ENCODE measurements at regions not wholly inside any gene's neighbourhood (a gene's known extent, or its start where the extent isn't known, plus 50 kb on each side); places are given as distances from the start of the nearest gene placed in this dataset.

DNA sequence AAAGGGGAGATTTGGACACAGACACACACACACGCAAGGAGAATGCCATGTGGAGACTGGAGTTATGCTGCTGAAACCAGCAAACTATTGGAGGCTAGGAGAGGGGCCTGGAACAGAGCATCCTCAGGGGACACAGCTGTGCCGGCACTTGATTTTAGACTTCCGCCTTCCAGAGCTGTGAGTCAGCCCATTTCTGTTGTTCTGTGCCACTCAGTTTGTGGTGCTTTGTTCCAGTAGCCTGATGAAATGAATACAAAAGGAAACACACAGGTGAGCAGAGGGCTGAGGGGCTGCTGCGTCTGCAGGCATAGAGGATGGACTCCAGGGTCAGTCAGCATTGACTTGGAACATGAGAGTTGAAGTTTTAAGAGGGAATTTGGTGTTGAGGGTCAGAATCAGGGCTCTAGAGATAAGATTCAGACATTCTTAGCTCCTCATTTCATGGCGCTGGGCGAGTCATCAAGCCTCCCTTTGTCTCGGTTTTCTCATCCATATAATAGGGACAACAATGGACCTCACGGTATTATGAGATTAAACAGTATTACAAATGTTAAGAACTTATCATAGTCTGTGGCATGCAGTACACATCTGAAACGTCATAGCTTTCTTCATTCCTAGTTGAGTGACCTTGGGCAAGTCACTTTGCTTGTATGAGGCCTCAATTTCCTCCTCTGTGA lies 191.0 kb downstream of the MIAT start:
- no peak for DNase-seq

DNA sequence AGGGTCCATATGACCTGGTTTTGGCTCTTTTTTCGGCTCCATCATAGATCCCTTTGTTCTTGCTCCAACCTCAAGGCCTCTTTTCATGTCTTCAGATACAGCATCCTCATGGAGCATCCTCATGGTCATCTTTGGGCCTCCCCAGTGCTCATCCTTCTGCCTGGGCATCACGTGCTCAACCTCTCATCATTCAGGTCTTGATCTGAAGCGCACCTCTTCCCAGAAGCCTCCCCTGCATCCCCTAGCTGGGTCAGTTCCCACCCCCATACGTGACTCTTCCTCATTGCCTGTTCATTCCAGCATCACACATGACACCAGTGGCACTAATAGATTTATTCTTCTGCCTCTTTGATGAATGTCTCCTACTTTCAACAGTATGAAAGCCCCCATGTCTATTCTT lies 192.2 kb downstream of the MIAT start:
- no peak for DNase-seq

DNA sequence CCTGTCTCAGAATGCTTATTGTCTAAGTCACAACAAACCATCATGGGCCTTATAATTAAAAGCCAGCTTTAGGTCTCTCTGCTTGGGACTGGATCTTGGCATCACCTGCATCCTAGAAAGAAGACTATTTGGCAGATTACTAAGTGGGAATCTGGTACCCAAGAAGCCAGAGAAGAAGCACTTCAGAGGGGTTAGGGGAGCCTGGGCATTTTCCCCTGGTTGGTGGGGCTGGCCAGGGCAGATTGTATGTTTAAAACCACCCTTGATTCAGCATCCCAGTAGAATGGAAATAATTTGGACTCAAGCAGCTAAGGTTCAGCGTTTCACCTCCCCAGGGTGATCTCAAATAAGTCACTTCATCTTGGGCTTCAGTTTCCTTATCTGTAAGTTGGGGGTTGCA lies 193.7 kb downstream of the MIAT start:
- no peak for DNase-seq

DNA sequence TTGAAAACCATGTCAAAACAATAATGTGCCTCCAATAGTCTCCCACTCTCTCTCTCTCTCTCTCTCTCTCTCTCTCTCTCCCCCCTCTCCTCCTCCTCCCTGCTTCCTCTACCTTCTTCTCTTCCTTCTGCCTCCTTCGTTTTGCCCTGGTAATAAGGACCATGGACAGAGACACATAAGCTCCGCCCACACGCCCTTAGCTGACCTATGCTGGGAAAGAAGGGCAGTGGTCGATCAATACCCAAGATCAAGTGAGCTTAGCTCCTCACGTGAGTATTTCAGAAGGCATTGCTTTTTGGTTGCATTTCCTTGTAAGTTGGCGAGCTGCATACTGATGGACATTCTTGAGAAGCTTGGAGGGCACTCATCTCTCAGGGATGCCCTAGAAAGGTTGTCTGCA lies 194.8 kb downstream of the MIAT start:
- no peak for DNase-seq

DNA sequence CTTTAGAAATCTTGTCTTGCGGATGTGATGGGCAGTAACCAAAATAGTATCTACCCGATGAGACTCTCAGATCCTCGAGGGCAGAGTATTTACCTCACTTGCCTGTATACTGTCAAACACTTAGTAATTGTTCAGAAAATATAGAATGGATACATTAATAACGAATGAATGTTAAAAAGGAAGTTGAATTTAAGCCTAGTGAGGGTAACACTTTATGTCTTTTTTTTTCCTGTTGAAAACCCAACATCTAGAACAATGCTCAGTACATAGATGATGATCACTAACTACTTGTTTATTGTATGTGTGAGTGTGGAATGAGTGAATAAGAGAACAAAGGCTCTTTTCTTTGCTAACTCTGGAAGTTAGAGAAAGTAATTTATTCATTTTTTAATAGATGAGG lies 195.7 kb downstream of the MIAT start:
- no peak for DNase-seq

DNA sequence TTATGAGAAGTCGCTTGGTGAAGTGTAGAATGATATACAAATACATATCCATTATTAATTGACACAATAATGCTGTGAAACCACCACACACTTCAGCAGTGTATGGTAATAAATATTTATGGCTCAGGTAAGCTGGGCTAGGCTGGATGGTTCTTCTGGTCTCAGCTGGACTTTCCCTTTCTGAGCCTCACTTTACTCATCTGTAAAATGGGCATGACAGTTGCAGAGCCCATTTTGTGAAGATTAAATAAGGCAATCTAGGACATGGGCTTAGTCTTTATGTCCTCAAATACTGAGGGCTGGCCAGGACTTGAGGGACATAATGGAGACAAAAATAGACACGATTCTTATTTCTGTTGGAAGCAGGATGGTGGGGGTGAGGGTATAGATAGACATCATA lies 196.1 kb downstream of the MIAT start:
- DNase-seq = no peak

DNA sequence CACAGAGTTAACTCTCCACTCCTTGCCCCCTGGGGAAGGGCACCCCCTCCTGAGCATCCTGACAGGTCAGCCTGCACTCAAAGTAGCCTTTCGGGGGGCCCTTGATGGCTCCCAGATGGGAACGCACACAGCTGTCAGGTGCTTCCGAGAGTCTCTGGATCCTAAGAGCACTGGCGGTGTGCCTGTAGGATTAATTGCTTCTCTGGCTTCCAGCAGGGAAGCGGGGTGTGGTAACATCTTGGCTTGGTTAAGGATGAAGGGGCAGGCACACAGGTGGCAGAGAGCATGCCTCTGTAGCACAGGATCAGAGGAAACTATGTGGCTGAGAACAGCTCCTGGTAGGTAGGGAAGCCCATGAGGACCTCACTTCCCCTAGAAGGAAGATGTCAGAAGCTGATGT lies 199.8 kb downstream of the MIAT start:
- DNase-seq = no peak

DNA sequence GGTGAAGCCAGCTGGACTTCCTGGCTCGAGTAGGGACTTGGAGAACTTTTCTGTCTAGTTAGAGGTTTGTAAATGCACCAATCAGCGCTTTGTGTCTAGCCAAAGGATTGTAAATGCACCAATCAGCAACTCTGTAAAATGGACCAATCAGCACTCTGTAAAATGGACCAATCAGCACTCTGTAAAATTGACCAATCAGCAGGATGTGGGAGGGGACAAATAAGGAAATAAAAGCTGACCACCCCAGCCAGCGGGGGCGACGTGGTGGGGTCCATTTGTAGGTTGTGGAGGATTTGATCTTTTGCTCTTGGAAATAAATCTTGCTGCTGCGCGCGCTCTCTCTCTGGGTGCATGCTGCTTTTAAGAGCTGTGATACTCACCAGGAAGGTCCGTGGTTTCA lies 202.9 kb downstream of the MIAT start:
- no peak for DNase-seq

DNA sequence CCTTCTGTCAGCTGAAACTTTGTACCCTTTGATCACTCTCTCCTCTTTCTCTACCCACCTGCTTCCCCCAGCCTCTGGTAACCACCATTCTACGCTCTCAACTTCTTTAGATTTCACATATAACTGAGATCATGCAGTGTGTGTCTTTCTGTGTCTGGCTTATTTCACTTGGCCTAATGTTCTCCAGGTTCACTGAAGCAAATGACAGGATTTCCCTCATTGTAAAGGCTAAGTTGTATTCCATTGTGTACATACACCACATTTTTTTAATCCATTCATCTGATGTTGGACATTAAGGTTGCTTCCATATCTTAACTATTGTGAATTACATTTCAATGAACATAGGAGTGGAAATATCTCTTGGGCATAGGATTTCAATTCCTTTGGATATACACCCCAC lies 207.6 kb downstream of the MIAT start:
- DNase-seq = no peak

DNA sequence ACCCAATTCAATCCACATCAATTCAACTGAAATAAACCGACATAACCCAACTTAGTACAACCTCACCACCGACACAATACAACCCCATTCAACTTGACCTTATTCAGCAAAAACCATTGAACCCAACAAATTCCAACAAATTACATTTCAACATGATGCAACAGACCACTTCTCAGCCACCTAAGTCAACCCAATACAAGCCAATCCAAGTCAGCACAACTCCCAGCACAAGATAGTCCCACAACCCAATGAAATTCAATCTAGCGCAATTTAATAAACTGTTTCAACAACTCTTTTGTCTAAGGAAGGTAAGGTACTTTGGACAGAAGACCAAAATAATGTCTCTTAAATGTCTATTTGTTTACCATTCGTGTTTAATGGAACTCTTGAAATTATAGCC lies 226.0 kb downstream of the MIAT start:
- DNase-seq = no peak

DNA sequence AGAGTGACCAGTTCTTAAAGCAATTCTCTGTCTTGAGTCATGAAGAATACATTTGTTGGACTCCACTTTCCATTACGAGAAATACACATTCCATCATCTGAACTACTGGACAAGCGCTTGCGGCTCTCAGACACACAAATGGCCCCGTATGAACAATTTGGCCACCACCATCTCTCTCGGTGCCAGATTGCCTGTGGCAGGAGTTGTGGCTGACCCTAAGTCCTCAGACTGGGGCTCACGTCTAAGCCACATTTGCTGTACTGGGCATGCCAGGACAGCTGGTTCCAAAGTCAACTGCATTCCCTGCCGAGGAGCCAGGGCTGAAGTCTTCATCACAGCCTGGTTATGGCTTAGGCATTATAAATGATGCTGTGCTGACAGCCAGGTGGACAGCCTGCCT lies 227.5 kb downstream of the MIAT start:
- no peak for DNase-seq

DNA sequence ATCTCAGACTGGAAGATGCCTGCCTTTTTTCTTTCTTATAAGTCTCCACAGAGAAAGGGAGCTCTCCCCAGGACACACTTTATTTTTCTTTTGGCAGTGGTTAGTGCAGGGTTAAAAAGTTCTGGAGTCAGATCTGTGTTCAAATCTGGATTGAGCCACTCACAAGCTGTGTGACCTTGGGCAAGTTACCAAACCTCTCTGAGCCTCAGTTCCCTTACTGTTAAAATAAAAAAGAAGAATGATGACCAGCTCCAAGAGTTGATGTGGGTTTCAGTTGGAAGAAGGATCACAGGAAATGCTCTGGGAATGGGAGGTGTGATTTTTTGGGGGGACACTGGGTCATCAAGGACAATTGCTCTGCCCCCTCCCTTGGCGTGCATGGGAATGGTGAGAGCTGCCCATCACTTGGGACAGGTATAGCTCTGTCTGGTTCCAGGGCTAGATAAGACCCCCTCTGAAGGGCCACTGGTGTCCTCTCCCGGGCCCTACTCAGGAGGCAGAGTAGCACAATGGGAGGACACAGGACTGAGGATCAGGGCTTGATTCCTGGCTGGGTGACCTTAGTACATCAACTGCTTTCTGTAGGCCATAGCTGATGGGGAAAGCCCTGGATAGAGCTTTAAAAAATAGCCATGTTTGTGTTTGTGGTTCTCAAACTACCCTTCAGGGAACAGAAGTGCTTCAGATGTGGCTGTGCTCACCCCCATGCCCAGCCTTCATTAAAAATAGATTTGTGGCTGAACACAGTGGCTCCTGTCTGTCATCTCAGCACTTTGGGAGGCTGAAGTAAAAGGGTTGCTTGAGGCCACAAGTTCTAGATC lies 228.3 kb downstream of the MIAT start:
- no peak for DNase-seq

DNA sequence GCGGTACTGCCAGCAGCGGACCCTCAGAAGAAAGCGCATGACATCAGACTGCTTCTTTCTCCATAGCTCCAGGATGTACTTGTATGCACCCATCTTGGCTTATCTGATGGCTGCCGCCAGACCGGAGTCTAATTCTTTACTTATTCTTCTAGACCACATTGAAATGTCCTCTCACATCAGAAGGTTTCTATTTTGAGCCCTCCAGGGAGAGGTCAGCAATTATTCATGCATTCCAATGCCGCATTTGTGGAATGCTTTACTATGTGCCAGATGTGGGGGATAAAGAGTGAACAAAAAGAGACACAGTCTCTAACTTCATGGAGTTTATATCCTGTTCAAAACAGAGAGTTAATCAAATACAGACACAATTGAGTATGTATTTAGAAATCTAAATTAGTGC lies 230.1 kb downstream of the MIAT start:
- DNase-seq = no peak

DNA sequence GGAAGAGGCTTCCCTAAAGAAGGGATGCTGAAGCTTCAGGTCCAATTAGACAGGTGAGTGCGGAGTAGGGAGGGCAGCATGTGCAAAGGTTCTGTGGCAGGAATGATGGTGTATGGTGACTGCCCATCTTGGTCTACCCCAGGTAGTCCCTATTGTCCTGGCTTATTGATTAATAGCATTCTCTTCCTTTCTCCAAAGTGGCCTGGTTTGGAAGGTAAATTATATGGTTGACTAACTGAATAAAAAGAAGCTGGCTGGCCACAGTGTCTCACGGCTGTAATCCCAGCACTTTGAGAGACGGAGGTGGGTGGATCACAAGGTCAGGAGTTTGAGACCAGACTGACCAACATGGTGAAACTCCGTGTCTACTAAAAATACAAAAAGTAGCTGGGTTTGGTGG lies 230.5 kb downstream of the MIAT start:
- DNase-seq = no peak

DNA sequence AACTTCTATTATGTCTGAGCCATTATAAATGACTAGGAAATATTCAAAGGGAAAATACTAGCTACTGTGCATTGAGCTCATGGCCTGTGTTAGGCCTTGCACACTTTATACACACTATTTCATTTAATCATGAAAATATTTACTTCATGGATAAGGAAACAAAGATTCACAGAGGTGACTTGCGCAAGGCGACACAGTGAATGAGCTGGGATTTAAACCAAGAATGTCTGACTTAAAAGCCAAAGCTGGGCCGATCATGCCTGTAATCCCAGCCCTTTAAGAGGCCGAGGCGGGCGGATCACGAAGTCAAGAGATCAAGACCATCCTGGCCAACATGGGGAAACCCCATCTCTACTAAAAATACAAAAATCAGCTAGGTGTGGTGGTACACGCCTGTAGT lies 231.5 kb downstream of the MIAT start:
- DNase-seq = no peak

DNA sequence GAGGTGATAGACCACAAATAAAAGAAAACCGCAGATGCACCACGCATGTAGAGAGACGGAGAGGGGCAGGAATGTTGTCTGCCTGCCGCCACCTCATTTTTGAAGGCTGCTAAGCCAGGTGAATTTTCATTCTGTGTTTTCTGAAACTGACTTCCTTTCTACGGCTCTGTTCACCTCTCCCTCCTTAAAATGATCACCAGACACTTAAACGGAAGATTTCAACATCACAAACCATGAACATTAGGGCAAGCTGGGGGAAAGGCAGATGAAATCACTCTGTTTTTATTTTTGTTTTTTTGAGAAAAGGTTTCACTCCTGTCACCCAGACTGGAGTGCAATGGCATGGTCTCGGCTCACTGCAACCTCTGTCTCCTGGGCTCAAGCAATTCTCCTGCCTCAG lies 232.4 kb downstream of the MIAT start:
- no peak for DNase-seq

DNA sequence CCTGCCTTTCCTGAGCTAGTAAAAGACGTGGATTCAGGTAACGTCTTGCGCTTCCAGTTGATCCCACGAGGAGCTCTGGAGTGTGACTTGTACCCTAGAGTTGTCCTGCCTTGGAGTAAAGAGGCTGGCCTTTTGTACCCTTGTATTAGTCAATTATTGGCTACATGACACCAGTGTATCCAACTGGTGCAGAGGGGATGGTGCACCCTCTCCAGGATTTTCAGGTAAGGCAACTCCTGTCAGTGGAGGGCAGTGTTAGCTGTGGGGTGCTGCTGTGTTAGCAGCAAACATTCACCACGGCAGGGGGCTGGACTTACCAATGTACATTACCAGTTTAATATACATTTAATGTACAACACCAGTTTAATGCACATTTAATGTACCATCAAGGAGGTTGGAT lies 233.5 kb downstream of the MIAT start:
- DNase-seq = peak; percentile 32

DNA sequence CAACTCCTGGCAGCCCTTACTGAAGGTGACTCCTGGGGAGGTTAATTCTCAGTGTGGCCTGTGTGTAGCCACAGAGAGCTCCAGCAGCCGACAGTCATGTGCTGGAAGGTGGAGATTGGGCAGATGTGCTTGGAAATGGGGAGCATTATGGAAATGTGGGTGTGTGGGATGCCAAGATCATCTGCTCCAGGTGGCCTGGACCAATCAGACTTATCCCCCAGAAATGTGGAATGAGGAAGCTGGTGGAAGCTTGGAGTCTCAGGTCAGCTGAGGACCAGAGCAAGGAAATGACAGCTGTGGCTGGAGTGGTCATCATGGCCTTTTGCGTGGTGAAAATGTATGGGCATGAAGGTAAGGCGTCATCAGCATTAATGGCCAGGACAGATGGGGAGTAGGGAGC lies 234.0 kb downstream of the MIAT start:
- no peak for DNase-seq

DNA sequence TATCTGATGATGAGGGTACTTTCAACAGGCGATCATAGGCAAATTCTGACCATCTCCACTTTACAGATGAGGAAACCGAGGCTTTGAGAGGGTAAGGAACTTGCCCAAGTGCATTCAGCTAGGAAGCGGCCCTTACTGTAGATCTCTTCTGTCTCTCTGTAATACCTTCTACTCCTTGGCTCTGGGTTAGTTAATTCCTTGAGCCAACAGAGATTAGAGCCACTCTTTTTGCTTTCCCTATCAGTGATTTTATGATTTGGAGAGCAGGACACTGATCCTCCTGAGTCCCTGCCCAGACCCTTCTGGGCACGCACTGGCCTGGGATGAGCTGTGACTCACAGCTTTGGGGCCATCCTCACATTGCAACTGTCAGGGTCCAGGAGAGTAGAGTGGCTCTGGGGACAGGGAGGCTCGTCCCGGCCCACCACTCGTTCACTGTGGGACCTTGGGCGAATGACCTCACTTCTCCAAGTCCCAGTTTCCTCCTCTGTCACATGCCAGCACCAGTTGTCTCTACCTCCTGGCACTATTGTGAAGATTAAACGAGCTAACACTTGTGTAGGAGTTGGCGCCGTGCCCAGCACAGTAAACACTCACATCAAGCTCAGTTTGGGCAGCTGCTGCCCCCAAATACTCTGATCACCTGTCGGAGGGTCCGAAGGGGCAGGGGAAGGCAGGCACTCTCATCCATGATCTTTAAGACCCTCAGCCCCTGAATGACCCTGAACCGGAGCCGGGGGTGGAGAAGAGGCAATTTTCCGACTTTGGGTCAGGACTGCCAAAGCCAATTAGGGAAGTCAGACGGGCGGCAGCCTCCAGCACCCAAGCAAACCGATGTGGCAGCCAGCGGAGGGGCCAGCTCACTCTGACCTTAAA lies 235.0 kb downstream of the MIAT start:
- DNase-seq = peak; percentile 87

DNA sequence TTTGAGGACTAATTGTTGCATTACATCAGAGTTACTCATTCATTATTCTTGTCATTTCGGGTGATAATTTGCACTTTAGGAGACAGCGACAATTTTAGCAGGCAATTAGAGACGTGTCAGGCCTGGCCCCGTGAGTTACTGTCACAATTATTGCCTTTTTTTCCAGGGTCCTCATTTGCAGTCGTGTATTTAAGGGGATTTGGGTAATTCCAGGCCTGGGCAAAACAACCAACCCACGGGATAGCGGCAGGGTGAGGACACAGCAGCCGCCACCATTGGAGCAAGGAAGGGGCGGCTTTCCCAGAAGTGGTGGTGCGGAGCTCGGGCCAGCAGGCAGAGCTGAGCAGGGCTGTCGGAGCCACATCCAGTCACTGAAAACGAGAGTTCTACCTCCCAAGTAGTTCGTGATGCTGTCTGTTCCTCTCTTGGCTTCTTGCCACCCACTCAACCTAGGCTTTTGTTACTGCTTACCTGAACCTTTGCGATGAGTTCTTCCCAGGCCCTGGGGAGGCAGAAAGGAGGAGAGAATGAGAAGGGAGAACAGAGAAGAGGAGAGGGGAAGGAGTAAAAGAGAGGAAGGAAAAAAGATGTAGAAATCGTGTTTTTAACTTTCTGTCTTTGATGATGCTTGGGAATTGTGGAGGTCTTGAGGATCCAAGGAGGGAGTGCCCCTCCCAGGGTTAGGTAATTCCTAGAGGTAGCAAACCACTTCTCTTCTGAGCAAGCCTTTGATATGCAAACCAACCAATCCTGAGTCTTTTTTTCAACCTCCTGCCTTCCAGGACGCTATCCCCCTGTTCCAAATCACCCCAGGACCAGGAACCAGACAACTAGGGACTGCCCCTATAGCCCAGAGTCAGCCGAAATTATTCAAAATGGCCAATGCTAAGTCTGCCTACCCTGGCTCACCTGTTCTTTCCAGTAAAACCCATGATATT lies 236.1 kb downstream of the MIAT start:
- peak; percentile 67 for DNase-seq

DNA sequence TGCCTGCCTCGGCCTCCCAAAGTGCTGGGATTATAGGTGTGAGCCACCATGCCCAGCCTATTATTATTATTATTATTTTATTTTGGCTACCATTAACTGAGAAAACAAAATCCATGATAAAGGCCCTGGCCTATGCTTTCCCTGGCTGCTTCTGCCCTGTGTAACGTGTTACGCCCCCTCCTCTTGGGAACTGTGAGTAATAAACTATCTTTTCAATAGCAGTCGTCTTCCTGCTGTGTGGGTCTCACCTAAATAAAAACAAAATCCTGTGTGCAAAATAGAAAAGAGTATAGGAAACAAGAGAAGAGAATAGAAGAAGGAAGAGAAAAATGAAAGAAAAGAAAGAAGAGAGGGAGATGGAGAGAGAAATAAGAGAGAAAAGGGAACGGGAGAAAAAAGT lies 237.0 kb downstream of the MIAT start:
- DNase-seq = no peak

DNA sequence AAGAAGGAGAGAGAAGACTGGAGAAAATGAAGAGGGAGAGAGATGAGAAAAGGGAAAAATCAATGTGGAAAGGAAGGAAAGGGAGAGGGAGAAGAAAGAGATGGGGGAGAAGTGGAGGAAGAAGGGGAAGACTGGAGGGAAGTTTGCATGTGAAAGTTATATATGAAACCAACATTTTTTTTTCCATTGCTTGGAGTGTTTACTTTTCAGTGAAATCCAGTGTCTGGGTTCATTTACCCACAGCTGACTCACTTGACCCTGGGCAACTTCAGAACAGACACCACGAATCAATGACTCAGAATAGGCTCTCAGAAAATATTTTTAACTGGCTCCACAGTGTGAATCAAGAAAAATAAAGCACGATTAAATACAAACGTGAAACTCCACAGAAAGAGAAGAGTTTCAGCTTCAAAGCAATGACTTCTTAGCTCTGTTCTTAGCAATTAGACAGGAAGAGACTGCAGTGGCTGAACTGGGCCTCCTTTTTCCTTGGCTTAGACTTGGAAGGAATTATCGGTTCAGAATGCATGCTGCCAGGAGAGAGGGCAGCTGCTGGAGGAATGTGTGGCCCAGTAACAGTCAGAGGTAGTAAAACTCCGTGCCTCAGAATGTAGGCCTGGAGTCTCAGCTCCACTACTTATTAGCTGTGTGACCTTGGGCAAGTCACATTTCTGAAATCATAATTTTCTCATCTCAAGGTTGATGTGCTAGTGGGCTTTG lies 237.5 kb downstream of the MIAT start:
- no peak for DNase-seq

All from NCI-H1694 treated with DMSO at 0.1 percent for 48 hours (cell line).